HG02973 (cell line): ENCODE measurements at regions not wholly inside any gene's neighbourhood (a gene's known extent, or its start where the extent isn't known, plus 50 kb on each side); places are given as distances from the start of the nearest gene placed in this dataset.

Experiments used
- ATAC-seq: cut with Tn5 transposase; IDR thresholded peaks from one replicate; pipeline ENCODE4 v1.9.1; 2021; ENCODE audit warnings: moderate library complexity; ENCODE audit not compliant: unreplicated experiment

- ATAC-seq, result no peak
These were observed 271.2 kb downstream of the GLI2 start for GRCh38 chr2:121006743-121007489.

- ATAC-seq, result no peak
These were observed 271.8 kb downstream of the GLI2 start for GRCh38 chr2:121007490-121007853.

DNA sequence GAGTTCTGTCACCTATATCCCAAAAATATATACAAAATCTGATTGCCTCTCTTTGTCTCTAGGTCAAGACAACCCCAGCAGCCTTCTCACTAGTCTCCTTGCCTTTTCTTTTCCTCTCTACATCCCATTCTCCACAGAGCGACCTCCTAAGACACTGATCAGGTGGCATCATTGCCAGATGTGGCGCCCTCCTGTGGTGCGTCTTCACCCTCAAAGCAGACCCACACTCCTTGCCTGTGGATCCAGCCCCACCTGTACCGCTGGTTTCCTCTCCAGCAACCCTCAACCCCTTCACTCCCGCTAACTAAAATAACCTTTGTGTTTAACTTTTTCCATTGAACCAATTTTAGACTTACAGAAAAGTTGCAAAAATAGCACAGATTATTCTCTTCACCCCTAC is 273.3 kb downstream of the GLI2 start:
- ATAC-seq, result no peak

DNA sequence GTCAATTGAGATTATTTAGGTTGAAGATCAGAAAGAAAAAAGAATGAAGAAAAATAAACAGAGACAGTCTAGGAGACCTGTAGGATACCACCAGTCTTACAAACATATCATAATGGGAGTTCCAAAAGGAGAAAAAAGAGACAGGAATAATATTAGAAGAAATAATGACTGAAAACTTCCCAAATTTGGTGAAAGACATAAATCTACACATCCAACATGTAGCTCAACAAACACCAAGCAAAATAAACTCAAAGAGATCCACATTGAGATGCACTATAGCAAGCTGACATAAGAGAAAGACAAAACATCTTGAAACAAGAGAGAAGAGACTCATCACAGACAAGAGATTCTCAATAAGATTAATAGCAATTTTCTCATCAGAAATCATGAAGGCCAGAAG is 274.0 kb downstream of the TFCP2L1 start:
- ATAC-seq, result no peak

- no peak for ATAC-seq
These were observed 270.1 kb downstream of the TFCP2L1 start for GRCh38 chr2:121014876-121015275.

- ATAC-seq, result no peak
These were observed 269.0 kb downstream of the TFCP2L1 start for GRCh38 chr2:121015971-121016485.

GRCh38 chr2:121017396-121017795 is 267.6 kb downstream of the TFCP2L1 start:
- ATAC-seq, result no peak

DNA sequence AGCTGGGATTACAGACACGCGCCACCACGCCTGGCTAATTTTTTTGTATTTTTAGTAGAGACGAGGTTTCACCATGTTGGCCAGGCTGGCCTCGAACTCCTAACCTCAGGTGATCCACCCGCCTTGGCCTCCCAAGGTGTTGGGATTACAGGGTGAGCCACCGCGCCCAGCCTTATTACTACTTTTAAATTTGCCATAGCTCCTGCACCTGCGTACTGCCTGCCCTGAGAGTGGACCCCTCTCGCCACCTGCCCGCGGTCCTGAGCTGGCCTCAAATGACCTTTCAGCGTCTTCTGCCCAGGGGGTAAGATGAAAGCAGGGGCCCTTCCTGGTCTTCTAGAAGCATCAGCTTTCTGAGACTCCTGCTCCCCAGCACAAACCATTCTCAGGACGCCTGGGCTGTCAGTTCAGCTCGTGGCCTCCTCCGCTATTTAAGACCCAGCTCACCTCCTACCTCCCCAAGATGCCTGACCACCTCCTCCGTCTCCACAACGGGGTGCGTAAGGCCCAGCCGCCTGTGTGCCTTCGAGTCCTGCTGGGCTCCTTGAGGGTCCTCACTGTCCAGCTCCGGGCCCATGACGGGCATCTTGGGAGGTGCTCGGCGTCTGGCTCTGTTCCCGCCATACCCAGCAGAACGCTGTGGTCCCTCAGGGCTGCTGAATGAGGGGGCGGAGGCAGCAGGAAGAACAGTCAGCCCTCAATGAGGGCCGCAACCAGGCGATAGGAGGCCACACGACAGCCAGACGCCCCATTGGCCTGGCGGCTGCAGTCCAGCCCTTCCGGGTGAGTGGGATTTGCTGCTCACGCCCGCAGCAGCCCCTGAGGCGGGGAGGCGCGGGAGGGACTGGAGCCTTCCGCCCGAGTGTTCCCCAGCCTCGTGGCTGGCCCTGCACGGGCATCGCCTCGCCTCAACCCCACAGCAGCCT is 266.6 kb downstream of the TFCP2L1 start:
- ATAC-seq, result no peak

GRCh38 chr2:121019071-121019470 is 265.9 kb downstream of the TFCP2L1 start:
- no peak for ATAC-seq

GRCh38 chr2:121019756-121020155 is 265.2 kb downstream of the TFCP2L1 start:
- ATAC-seq, result no peak

- ATAC-seq, result no peak
These were observed 263.3 kb downstream of the TFCP2L1 start for GRCh38 chr2:121021685-121022084.

DNA sequence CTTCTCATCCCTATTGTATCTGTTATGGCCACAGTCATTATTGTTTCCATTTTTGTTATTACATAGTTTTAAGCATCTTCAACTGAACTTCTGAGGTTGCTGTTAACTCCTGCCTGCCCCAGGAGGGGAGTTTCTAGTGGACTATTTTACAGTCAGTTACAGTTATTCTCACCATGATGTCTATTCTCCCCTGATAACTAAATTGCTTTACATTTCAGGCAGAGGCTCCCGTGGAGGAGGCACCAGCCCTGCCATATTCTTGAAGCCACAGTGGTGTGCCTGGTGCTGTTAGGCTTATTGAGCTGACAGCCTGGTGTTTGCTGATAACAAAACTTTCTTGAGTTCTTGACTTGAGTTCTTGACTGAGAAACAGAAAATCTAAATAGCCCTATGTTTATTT is 256.4 kb downstream of the TFCP2L1 start:
- ATAC-seq, result no peak

- ATAC-seq, result no peak
These were observed 254.5 kb downstream of the TFCP2L1 start for GRCh38 chr2:121030523-121030922.

DNA sequence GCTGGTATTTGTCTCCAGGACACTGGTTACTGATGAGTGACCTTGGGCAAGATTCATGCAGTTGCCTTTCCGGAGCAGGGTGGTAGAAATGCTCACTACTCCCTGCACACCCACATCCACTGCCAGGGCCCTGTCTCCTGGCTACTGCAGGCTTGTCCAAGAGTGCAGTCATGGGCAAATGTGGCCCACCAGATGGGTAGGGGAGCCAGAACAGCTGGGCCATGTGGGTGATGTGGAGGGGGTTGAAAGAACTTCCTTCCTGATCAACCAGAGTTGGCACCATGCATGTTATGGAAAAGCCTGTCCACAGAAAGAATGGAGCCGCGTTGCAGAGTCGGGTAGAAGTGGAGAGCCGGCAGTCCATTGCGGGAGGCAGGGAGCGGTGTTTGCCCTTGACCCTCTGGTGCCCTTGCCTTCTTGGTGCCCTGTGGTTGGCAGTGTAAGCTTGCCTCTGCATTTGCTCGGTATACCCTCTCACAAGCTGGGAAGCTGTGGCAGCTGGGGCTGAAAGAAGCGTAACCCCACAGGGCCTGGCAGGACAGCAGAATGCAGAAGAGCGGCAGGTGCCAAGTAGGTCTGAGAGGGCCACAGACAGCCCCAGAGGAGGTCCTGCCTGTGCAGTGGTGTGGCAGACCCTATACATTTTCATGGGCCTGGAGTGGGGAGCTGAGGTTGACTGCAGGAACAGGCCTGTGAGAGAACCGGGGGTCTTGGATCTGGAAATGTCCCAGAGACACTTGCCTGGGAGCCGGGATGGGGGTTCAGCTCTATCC is 253.2 kb downstream of the TFCP2L1 start:
- no peak for ATAC-seq

DNA sequence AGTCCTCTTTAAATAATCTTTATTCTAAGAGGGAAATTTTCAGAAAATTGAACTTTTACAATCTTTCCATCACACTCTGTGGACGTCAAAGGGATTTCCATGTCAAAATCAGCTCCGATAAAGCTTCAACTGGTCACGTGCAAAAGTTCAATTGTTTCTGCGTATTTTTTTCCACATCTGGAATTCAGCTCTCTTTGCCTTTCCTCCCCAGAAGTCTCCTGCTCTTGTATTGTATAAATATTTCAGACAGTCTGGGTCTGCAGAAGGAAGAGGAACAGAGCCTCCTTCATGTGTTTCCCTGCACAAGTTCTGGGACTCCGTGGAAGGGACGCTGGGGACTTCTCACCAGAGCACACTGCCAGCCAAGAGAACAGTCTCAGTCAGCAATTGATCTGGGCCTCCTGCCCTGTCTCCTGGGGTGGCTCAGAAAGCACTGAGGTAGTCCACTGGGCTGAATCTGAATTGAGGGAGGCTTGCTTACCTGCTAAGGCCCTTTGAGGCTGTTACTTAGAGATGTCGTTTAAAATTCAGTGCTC is 251.5 kb downstream of the TFCP2L1 start:
- no peak for ATAC-seq

GRCh38 chr2:121034551-121034950 is 250.5 kb downstream of the TFCP2L1 start:
- ATAC-seq, result no peak

DNA sequence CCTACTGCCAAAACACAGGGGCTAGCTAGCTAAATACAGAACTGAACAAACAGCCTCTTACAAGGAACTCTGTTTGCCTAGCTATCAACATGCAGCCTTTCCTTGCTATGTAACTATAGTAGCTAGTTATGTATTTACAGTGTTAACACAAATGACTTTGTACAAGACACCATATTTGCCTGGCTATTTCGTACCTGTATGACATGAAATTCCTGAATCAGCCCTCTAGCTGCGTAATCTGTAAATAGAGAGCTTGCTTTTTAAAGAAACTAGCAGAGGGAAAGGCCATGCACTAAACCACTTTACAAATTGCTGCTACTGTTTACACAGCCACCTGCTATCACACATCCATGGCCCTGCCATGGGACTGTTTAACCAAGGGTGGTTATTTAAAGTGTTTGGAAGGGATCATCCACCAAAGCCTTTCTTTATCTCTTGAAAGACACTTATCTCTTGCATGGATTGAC is 248.7 kb downstream of the TFCP2L1 start:
- no peak for ATAC-seq

- ATAC-seq, result no peak
These were observed 247.5 kb downstream of the TFCP2L1 start for GRCh38 chr2:121037480-121037879.

GRCh38 chr2:121038031-121038430 is 247.0 kb downstream of the TFCP2L1 start:
- ATAC-seq, result no peak

- ATAC-seq, result no peak
These were observed 246.6 kb downstream of the TFCP2L1 start for GRCh38 chr2:121038431-121038830.
